Gastroesophageal sphincter (tissue), 3 donors: ENCODE measurements at regions not wholly inside any gene's neighbourhood (a gene's known extent, or its start where the extent isn't known, plus 50 kb on each side); places are given as distances from the start of the nearest gene placed in this dataset.

Experiments used
- CTCF ChIP-seq, 4 experiments: fragments of 200-600 bp in 2 of 4; fragments of 450-650 bp in 2 of 4; sonication (generic) in 1 of 4; IDR thresholded peaks; one replicate each; pipeline ENCODE4 v1.5.1; 2017 to 2019; ENCODE audit warnings: antibody characterized with exemption in 4 of 4, mild to moderate bottlenecking in 2 of 4, moderate library complexity in 2 of 4
- POLR2AphosphoS5 ChIP-seq: sonication (generic); formaldehyde crosslinking; IDR thresholded peaks from one replicate; pipeline ENCODE4 v1.6.1; 2017; ENCODE audit warnings: antibody characterized with exemption

- no peak for TF ChIP-seq POLR2AphosphoS5
- no peak for TF ChIP-seq CTCF (IDR thresholded peaks at IDR 0.05)
These were observed 340.2 kb downstream of the LRRC3B start for GRCh38 chr3:26962492-26963360.
